ENCODE measurements at regions not wholly inside any gene's neighbourhood (a gene's known extent, or its start where the extent isn't known, plus 50 kb on each side); places are given as distances from the start of the nearest gene placed in this dataset.
"Not testable (repeated sequence)": the region's sequence is repeated elsewhere in the genome, so short reads cannot be mapped to it uniquely, and the experiment has no call there.

- DNase-seq: not testable (repeated sequence)
Observed at GRCh38 chr14:105663818-105664596, 137.6 kb downstream of the TMEM121 start.

DNA sequence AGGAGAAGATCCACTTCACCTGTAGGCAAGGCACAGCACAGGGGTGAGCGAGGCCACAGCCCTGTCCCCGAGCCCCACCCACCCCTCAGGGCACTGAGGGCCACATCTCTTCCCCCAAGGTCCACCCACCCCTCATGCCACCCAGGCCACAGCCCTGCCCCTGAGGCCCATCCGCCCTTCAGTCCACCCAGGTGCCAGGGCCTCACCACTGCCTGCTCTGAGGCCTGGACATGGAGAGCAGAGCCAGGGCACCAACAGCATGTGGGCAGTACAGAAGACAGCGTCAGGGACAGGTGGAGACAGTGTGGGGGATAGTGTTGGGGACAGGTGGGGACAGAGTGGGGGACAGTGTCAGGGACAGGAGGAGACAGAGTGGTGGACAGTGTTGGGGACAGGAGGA lies 138.3 kb downstream of the TMEM121 start:
- no peak for DNase-seq

DNA sequence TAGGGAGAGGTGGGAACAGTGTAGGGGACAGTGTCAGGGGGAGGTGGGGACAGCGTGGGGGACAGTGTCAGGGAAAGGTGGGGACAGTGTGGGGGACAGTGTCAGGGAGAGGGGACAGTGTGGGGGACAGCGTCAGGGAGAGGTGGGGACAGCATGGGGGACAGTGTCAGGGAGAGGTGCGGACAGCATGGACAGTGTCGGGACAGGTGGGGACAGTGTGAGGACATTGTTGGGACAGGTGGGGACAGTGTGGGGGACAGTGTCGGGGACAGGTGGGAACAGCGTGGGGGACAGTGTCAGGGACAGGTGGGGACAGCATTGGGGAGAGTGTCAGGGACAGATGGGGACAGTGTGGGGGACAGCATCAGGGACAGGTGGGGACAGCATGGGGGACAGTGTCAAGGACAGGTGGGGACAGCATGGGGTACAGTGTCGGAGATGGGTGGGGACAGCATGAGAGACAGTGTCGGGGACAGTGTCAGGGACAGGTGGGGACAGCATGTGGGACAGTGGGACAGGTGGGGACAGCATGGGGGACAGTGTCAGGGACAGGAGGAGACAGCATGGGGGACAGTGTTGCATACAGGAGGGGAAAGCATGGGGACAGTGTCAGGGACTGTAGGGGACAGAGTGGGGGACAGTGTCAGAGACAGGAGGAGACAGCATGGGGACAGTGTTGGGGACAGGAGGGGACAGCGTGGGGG lies 139.0 kb downstream of the TMEM121 start:
- DNase-seq: no peak

- no peak for DNase-seq
Observed at GRCh38 chr14:105665951-105666277, 139.5 kb downstream of the TMEM121 start.

DNA sequence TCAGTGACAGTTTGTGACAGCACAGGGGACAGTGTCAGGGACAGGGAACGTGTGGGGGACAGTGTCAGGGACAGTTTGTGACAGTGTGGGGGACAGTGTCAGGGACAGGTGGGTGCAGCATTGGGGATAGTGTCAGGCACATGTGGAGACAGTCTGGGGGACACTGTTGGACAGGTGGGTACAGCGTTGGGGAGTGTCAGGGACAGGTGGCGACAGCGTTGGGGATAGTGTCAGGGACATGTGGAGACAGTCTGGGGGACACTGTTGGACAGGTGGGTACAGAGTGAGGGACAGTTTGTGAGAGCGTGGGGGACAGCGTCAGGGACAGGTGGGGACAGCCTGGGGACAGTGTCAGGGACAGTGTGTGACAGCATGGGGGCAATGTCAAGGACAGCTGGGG lies 140.0 kb downstream of the TMEM121 start:
- no peak for DNase-seq

DNA sequence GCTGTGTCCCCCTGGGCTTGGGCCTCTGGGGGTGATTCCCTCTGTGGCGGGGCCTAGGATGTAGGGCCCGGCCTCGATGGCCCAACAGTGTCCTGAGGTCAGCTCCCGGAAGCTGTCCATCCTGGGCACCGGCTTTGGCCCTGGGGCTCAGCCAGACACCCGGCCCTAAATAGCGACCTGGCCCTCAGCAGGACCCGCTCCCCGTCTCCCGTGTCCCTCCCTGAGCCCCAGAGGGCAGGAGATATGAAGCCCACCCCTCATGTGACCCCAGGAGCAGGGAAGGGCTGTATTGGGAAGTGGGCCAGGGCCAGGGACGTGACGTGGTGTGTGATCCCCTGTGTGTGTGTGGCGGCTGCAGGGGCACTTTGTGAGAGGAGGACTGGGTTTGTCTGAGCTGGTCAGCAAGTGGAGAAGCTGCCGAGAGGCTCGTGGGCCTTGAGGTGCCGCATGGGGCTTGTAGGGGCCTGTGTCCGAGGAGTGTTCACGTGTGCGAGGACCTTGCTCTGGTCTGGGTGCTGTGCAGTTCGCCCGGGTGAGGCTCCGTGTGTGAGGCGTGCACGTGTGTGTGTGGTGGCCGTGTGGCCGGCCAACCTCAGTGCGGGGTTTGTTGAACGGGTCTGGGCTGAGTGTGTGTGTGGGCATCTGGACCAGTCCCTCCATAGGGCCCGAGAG lies 140.7 kb downstream of the TMEM121 start:
- not testable (repeated sequence) for DNase-seq

- not testable (repeated sequence) for DNase-seq
Observed at GRCh38 chr14:105667663-105668020, 141.3 kb downstream of the TMEM121 start.

GRCh38 chr14:105668021-105668420 lies 141.6 kb downstream of the TMEM121 start:
- not testable (repeated sequence) for DNase-seq

DNA sequence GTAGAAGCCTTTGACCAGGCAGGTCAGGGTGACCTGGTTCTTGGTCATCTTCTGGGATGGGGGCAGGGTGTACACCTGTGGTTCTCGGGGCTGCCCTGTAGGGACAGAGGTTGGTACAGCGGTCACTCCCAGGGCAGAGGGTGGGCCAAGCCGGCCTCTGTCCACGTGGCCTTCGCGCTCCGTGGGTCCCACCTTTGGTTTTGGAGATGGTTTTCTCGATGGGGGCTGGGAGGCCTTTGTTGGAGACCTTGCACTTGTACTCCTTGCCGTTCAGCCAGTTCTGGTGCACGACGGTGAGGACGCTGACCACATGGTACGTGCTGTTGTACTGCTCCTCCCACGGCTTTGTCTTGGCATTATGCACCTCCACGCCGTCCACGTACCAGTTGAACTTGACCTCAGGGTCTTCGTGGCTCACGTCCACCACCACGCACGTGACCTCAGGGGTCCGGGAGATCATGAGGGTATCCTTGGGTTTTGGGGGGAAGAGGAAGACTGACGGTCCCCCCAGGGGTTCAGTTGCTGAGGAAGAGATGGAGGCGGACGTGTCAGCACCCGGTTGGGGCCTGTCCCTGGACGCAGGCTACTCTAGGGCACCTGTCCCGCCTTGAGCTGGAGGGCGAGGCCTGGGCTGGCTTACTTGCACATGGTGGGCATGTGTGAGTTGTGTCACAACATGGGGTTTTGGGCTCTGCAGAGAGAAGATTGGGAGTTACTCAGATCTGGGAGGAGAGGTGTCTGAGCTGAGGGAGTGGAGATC lies 142.3 kb downstream of the TMEM121 start:
- DNase-seq: not testable (repeated sequence)

DNA sequence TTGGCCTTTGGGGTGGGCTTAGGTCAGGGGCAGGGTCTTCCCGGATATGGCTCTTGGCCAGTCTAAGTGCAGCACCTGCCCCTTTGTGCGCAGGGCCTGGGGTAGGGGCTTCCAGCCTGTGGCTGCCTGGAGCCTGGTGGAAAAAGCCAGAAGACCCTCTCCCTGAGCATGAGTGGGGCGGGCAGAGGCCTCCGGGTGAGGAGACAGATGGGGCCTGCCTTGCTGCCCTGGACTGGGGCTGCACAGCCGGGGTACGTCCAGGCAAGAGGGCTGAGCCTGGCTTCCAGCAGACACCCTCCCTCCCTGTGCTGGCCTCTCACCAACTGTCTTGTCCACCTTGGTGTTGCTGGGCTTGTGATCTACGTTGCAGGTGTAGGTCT lies 142.8 kb downstream of the TMEM121 start:
- DNase-seq: not testable (repeated sequence)

- DNase-seq: not testable (repeated sequence)
Observed at GRCh38 chr14:105669646-105670045, 143.3 kb downstream of the TMEM121 start.

GRCh38 chr14:105672450-105673200 lies 146.2 kb downstream of the TMEM121 start:
- not testable (repeated sequence) for DNase-seq

DNA sequence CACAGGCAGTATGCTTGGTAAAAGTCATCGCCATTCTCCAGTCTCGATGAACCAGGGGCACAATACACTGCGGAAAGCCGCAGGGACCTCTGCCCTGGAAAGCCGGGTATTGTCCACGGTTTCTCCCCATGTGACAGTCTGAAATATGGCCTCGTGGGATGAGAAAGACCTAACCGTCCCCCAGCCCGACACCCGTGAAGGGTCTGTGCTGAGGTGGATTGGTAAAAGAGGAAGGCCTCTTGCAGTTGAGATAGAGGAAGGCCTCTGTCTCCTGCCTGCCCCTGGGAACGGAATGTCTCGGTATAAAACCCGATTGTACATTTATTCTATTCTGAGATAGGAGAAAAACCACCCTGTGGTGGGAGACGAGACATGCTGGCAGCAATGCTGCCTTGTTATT lies 149.1 kb downstream of the TMEM121 start:
- not testable (repeated sequence) for DNase-seq

- DNase-seq: not testable (repeated sequence)
Observed at GRCh38 chr14:105675905-105676670, 149.7 kb downstream of the TMEM121 start.

DNA sequence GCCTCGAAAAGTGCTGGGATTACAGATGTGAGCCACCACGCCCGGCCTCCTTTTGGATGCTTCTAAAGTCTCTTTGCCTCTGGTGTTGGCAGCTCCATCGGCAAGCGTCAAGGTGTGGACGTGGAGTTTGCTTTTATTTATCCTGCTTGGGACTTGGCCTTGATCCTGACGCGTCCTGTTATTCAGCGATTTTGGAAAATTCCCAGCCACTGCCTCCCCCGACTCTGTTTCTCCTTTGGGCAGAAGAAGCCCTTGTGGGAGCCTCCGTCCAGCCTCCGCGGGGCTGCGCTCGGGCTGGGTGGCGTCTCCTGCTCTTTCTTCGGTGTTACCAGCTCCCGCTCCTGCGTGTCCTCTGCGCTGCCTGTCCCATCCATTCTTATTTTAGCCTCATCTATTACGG lies 151.7 kb downstream of the TMEM121 start:
- DNase-seq: not testable (repeated sequence)

GRCh38 chr14:105678996-105679958 lies 152.9 kb downstream of the TMEM121 start:
- DNase-seq: not testable (repeated sequence)

- DNase-seq: not testable (repeated sequence)
Observed at GRCh38 chr14:105679959-105680735, 153.8 kb downstream of the TMEM121 start.

DNA sequence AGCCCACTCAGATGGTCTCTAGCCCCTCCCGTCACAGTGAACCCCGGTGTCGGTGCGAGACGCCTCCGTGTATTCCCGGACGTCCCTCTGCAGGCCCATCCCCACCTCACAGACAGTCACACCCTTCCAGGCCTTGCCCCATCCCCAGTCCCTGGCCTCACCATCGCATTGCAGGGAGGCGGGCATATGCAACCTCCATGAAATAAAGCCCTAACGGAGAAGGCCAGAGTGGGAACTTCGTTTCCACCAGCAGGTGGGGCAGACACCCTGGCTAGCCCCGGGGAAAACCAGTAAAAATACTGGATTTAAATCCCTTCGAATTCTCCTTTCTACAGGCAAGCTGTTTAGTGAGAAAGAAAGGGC lies 154.3 kb downstream of the TMEM121 start:
- not testable (repeated sequence) for DNase-seq

- not testable (repeated sequence) for DNase-seq
Observed at GRCh38 chr14:105681606-105682185, 155.3 kb downstream of the TMEM121 start.
